GM12891 (cell line): ENCODE measurements at regions not wholly inside any gene's neighbourhood (a gene's known extent, or its start where the extent isn't known, plus 50 kb on each side); places are given as distances from the start of the nearest gene placed in this dataset.

Experiments used
- POLR2A ChIP-seq: IDR thresholded peaks from 2 replicates; pipeline ENCODE4 v1.6.1; 2011; ENCODE audit warnings: low read depth, low read length, control low read depth
- POLR2AphosphoS5 ChIP-seq: IDR thresholded peaks from 2 replicates; pipeline ENCODE4 v1.6.1; 2011; ENCODE audit warnings: low read depth, low read length, control low read depth

GRCh38 chr4:35300996-35301774, 943.1 kb downstream of the ARAP2 start:
- TF ChIP-seq POLR2AphosphoS5 (no peak), POLR2A (no peak)
